Mesothelial cell of epicardium (in vitro differentiated cells): ENCODE measurements at regions not wholly inside any gene's neighbourhood (a gene's known extent, or its start where the extent isn't known, plus 50 kb on each side); places are given as distances from the start of the nearest gene placed in this dataset. TPM values are rescaled to one million over a fixed set of nuclear protein-coding genes. Genes with fewer than 3 reads are reported as not detected.

ENCODE experiments used
- DNase-seq, 2 experiments: peaks; one replicate each; pipeline ENCODE4 v3.0.0; 2021; ENCODE audit warnings: low spot score in 2 of 2; ENCODE audit not compliant: unreplicated experiment in 2 of 2
- H3K27ac Mint-ChIP-seq: 2 replicates; pipeline ENCODE4 v1.8.0; 2021; ENCODE audit warnings: mixed read lengths
- H3K27me3 Mint-ChIP-seq: 2 replicates; pipeline ENCODE4 v1.8.0; 2021; ENCODE audit warnings: low read depth, mixed read lengths
- H3K36me3 Mint-ChIP-seq: 2 replicates; pipeline ENCODE4 v1.8.0; 2021; ENCODE audit warnings: mixed read lengths
- H3K4me1 Mint-ChIP-seq: 2 replicates; pipeline ENCODE4 v1.8.0; 2021; ENCODE audit warnings: mixed read lengths
- H3K4me3 Mint-ChIP-seq: 2 replicates; pipeline ENCODE4 v1.8.0; 2021; ENCODE audit warnings: mild to moderate bottlenecking, moderate library complexity, mixed read lengths
- H3K9me3 Mint-ChIP-seq: 2 replicates; pipeline ENCODE4 v1.8.0; 2021; ENCODE audit warnings: mixed read lengths
- CTCF ChIP-seq: fragments of 200-600 bp; sonication (generic); IDR thresholded peaks from one replicate; pipeline ENCODE4 v1.5.0; 2021; ENCODE audit warnings: antibody characterized with exemption; ENCODE audit not compliant: unreplicated experiment
- microRNA-seq: library from miRNA; unstranded; fragments of <30 nt; microRNA quantifications from one replicate; pipeline ENCODE4 v1.2.0, GENCODE V29; 2021; ENCODE audit warnings: inconsistent platforms, mixed read lengths

- Mint-ChIP-seq H3K4me1 (no peaks in the 10 kb centered on the region), H3K27ac (no peak overlapping the region), H3K27me3 (peaks cover 30% of the 10 kb centered on the region), H3K36me3 (no peaks in the 10 kb centered on the region), H3K4me3 (no peak overlapping the region), H3K9me3 (no peaks in the 10 kb centered on the region)
- no peak for DNase-seq
- no peak for TF ChIP-seq CTCF
Observed at GRCh38 chr11:11675671-11676181, 53.9 kb upstream of the GALNT18 start.

GRCh38 chr11:11672789-11673188 lies 51.0 kb upstream of the GALNT18 start:
- no peak overlapping the region for H3K27ac Mint-ChIP-seq
- TF ChIP-seq CTCF = no peak
- H3K36me3 Mint-ChIP-seq = no peaks in the 10 kb centered on the region
- H3K9me3 Mint-ChIP-seq = no peaks in the 10 kb centered on the region
- peaks cover 21% of the 10 kb centered on the region for H3K27me3 Mint-ChIP-seq
- no peak overlapping the region for H3K4me3 Mint-ChIP-seq
- DNase-seq = no peak
- H3K4me1 Mint-ChIP-seq = peaks cover 7% of the 10 kb centered on the region

- H3K9me3 Mint-ChIP-seq = peaks cover 3% of the 10 kb centered on the region
- H3K27me3 Mint-ChIP-seq = peaks cover 23% of the 10 kb centered on the region
- peaks cover 7% of the 10 kb centered on the region for H3K4me1 Mint-ChIP-seq
- TF ChIP-seq CTCF = no peak
- no peak overlapping the region for H3K4me3 Mint-ChIP-seq
- H3K36me3 Mint-ChIP-seq = no peaks in the 10 kb centered on the region
- no peak for DNase-seq
- no peak overlapping the region for H3K27ac Mint-ChIP-seq
Observed at GRCh38 chr11:11672101-11672500, 50.3 kb upstream of the GALNT18 start.

Small RNAs in the stretch of these regions (microRNA-seq; reads per million reads assigned to microRNA genes)
- not detected for gene MIR8070
